AG09319 (cell line): ENCODE measurements at regions not wholly inside any gene's neighbourhood (a gene's known extent, or its start where the extent isn't known, plus 50 kb on each side); places are given as distances from the start of the nearest gene placed in this dataset.

Experiments
- DNase-seq: peaks from one replicate; pipeline ENCODE4 v3.0.0-alpha.2; 2010; ENCODE audit warnings: low read depth; ENCODE audit errors: extremely low read depth
- CTCF ChIP-seq: IDR thresholded peaks from 2 replicates; pipeline ENCODE4 v1.5.1; 2011; ENCODE audit warnings: low read depth, mild to moderate bottlenecking, inconsistent platforms, low read length, moderate library complexity

GRCh38 chr10:52621635-52622079, 150.9 kb downstream of the MBL2 start:
- TF ChIP-seq CTCF = no peak
- DNase-seq = peak; percentile 37

GRCh38 chr10:52623761-52624160, 148.8 kb downstream of the MBL2 start:
- DNase-seq = no peak
- TF ChIP-seq CTCF = no peak

- no peak for TF ChIP-seq CTCF
- no peak for DNase-seq
Observed at GRCh38 chr10:52627279-52627678, 145.3 kb downstream of the MBL2 start.

GRCh38 chr10:52631146-52631545, 141.4 kb downstream of the MBL2 start:
- DNase-seq = no peak

GRCh38 chr10:52631648-52632047, 140.9 kb downstream of the MBL2 start:
- no peak for DNase-seq
- TF ChIP-seq CTCF = no peak

More at GRCh38 chr10:52631146-52631545, 141.4 kb downstream of the MBL2 start:
- TF ChIP-seq CTCF = no peak

GRCh38 chr10:52632591-52632990, 140.0 kb downstream of the MBL2 start:
- TF ChIP-seq CTCF = no peak

GRCh38 chr10:52633266-52633665, 139.3 kb downstream of the MBL2 start:
- DNase-seq = no peak
- no peak for TF ChIP-seq CTCF

More at GRCh38 chr10:52632591-52632990, 140.0 kb downstream of the MBL2 start:
- no peak for DNase-seq
